Gastroesophageal sphincter (tissue), 3 donors: ENCODE measurements at regions not wholly inside any gene's neighbourhood (a gene's known extent, or its start where the extent isn't known, plus 50 kb on each side); places are given as distances from the start of the nearest gene placed in this dataset.

Source experiments
- POLR2A ChIP-seq, 2 donors: fragments of 450-650 bp; IDR thresholded peaks; one replicate each; pipeline ENCODE4 v1.6.1; 2017; ENCODE audit warnings: antibody characterized with exemption in 2 of 2, mild to moderate bottlenecking in 2 of 2, moderate library complexity in 1 of 2
- POLR2AphosphoS5 ChIP-seq: sonication (generic); formaldehyde crosslinking; IDR thresholded peaks from one replicate; pipeline ENCODE4 v1.6.1; 2017; ENCODE audit warnings: antibody characterized with exemption
- TF ChIP-seq, protein P1 (sequence below), 4 experiments: fragments of 200-600 bp in 2 of 4; fragments of 450-650 bp in 2 of 4; sonication (generic) in 1 of 4; IDR thresholded peaks; one replicate each; pipeline ENCODE4 v1.5.1; 2017 to 2019; ENCODE audit warnings: antibody characterized with exemption in 4 of 4, mild to moderate bottlenecking in 2 of 4, moderate library complexity in 2 of 4

DNA sequence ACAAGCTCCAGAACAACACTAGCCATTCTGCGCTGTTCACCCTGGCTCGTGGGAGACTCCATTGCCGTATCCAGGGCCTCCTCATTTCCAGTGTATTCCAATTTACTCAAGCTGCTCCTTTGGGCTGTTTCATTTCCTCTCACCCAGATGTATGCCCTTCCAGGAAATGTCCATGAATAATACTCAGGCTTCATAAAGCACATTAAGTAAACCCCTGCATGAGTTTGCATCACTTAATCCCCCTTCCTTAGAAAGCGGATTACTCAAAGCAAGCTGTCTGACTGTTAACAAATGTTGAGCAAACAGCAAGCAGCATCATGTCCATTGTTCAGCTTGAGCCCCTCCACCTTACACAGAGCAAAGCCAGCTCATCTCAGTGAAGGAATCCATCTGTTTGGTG lies 403.6 kb upstream of the PBX1 start:
- TF ChIP-seq, protein P1, sequence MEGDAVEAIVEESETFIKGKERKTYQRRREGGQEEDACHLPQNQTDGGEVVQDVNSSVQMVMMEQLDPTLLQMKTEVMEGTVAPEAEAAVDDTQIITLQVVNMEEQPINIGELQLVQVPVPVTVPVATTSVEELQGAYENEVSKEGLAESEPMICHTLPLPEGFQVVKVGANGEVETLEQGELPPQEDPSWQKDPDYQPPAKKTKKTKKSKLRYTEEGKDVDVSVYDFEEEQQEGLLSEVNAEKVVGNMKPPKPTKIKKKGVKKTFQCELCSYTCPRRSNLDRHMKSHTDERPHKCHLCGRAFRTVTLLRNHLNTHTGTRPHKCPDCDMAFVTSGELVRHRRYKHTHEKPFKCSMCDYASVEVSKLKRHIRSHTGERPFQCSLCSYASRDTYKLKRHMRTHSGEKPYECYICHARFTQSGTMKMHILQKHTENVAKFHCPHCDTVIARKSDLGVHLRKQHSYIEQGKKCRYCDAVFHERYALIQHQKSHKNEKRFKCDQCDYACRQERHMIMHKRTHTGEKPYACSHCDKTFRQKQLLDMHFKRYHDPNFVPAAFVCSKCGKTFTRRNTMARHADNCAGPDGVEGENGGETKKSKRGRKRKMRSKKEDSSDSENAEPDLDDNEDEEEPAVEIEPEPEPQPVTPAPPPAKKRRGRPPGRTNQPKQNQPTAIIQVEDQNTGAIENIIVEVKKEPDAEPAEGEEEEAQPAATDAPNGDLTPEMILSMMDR (IDR thresholded peaks at IDR 0.05), result no peak
- no peak for TF ChIP-seq POLR2AphosphoS5
- no peak for TF ChIP-seq POLR2A (IDR thresholded peaks at IDR 0.05)
